Hematopoietic multipotent progenitor cell treated with erythropoietin and hydrocortisone succinate and interleukin-3 and kit ligand, for 4 days (in vitro differentiated cells): ENCODE measurements at regions not wholly inside any gene's neighbourhood (a gene's known extent, or its start where the extent isn't known, plus 50 kb on each side); places are given as distances from the start of the nearest gene placed in this dataset.
"Not testable (repeated sequence)": the region's sequence is repeated elsewhere in the genome, so short reads cannot be mapped to it uniquely, and the experiment has no call there.

Experiments used
- DNase-seq: peaks from one replicate; pipeline ENCODE4 v3.0.0-alpha.2; 2015

- no peak for DNase-seq
Observed at GRCh38 chr2:67313536-67313935, 83.6 kb upstream of the ETAA1 start.

- DNase-seq, result no peak
Observed at GRCh38 chr2:67318031-67318430, 79.1 kb upstream of the ETAA1 start.

GRCh38 chr2:67318563-67318962 lies 78.6 kb upstream of the ETAA1 start:
- no peak for DNase-seq

GRCh38 chr2:67318993-67319481 lies 78.1 kb upstream of the ETAA1 start:
- no peak for DNase-seq

- no peak for DNase-seq
Observed at GRCh38 chr2:67320861-67321587, 76.1 kb upstream of the ETAA1 start.

GRCh38 chr2:67321588-67321903 lies 75.6 kb upstream of the ETAA1 start:
- DNase-seq, result no peak

GRCh38 chr2:67322353-67323001 lies 74.7 kb upstream of the ETAA1 start:
- DNase-seq, result peak; percentile 30

GRCh38 chr2:67323209-67323991 lies 73.7 kb upstream of the ETAA1 start:
- DNase-seq, result no peak

- no peak for DNase-seq
Observed at GRCh38 chr2:67329513-67329912, 67.6 kb upstream of the ETAA1 start.

GRCh38 chr2:67329951-67330350 lies 67.2 kb upstream of the ETAA1 start:
- no peak for DNase-seq

- not testable (repeated sequence) for DNase-seq
Observed at GRCh38 chr2:67331419-67332086, 65.6 kb upstream of the ETAA1 start.

- no peak for DNase-seq
Observed at GRCh38 chr2:67337903-67338302, 59.2 kb upstream of the ETAA1 start.

GRCh38 chr2:67338601-67339233 lies 58.4 kb upstream of the ETAA1 start:
- DNase-seq, result no peak

GRCh38 chr2:67339234-67339885 lies 57.8 kb upstream of the ETAA1 start:
- no peak for DNase-seq

- no peak for DNase-seq
Observed at GRCh38 chr2:67340133-67341011, 56.8 kb upstream of the ETAA1 start.

- DNase-seq, result no peak
Observed at GRCh38 chr2:67341012-67341318, 56.2 kb upstream of the ETAA1 start.

GRCh38 chr2:67341336-67341735 lies 55.8 kb upstream of the ETAA1 start:
- no peak for DNase-seq

GRCh38 chr2:67342394-67342793 lies 54.7 kb upstream of the ETAA1 start:
- DNase-seq, result no peak

- no peak for DNase-seq
Observed at GRCh38 chr2:67346718-67347407, 50.3 kb upstream of the ETAA1 start.
